ENCODE measurements at regions not wholly inside any gene's neighbourhood (a gene's known extent, or its start where the extent isn't known, plus 50 kb on each side); places are given as distances from the start of the nearest gene placed in this dataset.

DNA sequence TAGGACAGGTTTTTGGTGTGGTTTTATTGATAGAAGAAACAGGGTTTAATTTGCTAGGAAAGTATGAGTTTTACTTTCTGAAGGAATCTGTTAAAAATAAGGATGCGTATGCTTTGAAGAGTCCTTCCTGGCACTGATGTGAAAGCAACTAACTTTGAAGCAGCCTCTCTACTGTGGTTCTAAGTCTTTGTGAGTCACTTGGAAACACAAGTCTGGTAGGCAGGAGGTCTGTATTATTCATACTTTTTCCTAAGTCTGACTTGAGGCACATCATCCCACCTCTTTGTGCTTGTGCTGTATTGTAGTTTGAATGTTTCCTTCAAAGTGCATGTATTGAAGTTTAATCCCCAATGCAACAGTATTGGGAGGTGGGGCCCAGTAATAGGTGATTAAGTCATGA is 129.0 kb downstream of the TAF11L14 start:
- no peak for DNase-seq

DNA sequence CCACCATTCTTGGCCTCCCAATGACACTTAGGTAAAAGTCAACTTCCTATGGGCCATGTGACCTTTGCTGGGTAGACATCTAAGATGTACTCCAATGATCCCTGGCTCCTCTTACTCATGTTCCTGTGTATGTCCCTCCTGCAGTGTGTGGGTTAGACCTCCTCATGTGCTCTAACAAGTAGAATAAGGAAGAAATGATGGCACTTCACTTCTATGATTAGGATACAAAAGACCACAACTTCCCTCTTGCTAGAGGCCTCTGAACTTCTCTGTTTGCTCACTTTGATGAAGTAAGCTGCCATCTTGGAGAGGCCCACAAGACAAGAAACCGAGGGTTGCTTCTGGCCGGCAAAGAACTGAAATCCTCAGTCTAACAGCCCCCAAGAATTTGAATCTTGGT is 131.8 kb downstream of the TAF11L14 start:
- no peak for DNase-seq

DNA sequence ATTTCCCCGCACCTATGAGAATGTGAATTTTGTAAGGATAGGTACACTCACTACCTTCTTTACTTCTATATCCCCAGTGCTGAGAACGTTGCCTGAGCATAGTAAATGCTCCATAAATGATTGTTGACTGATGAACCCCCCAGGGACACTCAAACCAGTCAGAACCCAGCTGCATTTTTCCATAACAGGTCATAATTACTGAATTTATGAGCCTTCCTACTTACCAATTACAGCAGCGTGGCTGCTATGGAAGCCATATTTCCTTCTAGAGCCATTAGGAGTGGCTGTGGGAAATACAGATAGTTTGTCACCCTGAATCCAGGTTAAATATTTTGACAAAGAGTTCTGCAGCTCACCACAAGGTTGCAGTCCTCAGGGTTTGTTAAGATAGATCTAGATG is 135.0 kb downstream of the TAF11L14 start:
- DNase-seq, result no peak

DNA sequence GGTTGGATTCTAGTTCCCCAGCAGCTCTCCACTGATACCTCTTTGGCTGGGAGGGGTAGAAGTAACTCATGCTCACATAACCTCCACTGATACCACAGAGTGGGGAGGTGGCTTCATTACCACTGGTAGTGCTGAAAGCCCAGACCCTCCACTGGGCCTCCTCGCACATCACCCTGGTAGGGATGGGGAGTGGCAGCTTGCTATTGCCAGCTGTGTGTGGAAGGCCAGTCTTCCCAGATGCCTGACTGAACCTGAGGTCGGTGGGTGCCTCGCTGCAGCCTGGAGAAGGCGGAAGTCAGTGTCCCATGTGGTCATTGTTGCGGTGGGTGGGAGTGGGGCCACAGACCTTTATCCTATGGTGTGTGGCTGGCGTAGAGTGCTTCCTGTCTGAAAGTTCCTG is 138.0 kb downstream of the TAF11L14 start:
- DNase-seq, result no peak

- no peak for DNase-seq
Measured at GRCh38 chr5:17785774-17786173, 151.5 kb downstream of the TAF11L14 start.

DNA sequence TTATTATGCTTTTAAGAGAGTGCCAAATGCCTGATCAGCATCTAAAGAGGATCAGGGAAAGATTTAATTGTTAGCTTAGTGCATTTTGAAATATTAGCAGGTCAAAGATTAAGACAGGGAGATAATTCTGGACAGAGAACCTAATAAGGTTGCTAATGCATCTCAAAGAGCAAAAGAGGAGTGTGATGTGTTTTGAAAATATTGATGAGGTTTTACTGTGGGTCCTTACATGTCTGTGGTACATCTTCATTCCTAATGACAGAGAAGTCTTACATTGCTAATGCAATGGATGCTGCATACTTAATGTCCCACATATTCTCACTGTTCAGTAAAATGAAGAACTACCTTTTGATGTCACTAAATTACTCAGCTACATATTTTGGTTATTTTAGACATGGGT is 154.1 kb downstream of the TAF11L14 start:
- no peak for DNase-seq

DNA sequence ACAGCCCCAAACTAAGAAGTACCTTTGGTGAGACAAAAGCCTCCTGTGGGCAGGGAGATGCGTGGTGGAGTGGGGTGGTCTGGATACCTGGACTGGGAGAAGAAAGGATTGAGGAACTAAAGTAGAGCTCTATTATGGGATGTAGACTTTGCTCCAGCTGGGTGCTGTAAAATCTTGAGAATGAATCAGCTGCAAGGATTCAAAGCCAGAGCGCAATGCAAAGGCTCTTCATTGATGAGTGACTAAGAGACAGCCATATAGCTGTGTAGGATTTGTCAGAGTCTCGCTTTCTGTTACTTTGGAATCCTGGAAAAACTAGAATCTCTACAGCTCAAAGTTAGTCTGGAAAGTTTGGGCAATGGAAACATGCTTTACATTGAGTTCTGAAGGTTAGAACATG is 159.9 kb downstream of the TAF11L14 start:
- DNase-seq, result no peak

GRCh38 chr5:17794815-17795214 is 160.6 kb downstream of the TAF11L14 start:
- DNase-seq, result no peak

GRCh38 chr5:17796142-17796541 is 161.9 kb downstream of the TAF11L14 start:
- no peak for DNase-seq

GRCh38 chr5:17796757-17797396 is 162.6 kb downstream of the TAF11L14 start:
- no peak for DNase-seq

DNA sequence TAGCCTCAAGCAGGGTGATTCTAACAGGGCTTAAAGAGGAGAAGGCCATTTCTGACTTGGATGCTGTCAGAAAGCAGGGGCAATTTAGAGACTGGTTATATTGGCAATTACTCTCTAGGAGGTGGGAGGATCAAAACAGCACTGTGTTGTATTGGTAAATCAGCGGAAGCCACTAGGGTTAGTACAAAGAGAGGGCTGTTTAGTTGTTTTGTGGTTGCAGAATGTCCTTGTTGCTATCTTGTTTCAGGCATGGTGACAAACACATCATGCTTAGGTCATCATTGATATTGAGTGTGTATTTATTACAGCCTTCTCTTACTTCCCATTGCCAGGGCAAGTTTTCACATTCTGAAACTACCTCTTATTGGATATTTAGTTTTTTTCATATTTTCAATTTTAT is 165.3 kb downstream of the TAF11L14 start:
- no peak for DNase-seq

- no peak for DNase-seq
Measured at GRCh38 chr5:17801595-17801994, 167.3 kb downstream of the TAF11L14 start.

- DNase-seq, result no peak
Measured at GRCh38 chr5:17802256-17802655, 168.0 kb downstream of the TAF11L14 start.

- no peak for DNase-seq
Measured at GRCh38 chr5:17803971-17804370, 169.7 kb downstream of the TAF11L14 start.

GRCh38 chr5:17805227-17805825 is 171.1 kb downstream of the TAF11L14 start:
- DNase-seq, result no peak

DNA sequence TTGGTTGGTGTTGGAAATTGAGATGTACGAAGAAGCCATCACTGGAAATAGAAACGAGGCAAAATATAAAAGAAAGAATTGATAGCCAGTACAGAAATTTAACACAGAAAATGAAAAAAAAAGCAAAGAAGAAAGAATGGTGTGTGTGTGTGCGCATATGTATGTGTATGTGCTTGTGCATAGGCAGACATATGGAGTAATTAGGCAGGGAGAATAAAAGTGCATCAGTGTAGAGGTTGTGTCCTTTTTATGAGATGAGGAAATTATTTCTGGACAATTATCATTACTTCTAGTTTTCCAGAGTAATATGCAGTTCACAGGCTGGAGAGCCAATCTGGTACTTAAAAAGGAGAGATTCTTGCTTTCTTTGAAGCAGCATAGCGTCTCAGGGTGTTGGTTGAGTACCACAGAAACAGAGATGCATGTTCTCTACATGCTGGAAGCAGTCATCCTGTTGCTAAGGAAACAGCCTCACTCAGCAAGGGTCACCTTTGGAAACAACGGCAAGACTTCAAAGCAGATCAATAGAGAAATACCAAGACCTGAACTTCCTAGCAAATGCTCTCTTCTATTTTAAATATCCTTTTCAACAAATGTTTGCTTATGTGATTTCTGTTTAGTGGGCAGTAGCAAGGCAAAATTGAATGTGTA is 172.7 kb downstream of the TAF11L14 start:
- no peak for DNase-seq

DNA sequence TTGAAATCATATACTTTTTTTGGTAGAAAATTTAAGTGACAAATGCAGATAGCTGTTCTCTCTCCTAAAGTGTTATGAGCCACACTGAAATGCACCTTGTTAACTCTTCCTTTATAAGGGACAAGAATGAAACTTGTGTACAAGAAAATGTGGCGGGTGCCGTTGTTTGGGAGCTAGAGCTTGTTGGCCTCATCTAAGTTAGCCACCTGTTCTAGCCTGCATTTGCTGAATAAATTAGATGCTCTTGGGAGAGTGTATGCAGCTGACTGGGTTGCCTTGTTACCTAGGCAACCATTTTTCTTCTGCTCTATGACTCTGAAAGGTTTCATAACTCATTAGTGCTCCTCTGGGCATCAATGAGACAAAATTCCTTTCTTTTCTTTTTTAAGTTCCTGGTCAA is 174.3 kb downstream of the TAF11L14 start:
- no peak for DNase-seq

GRCh38 chr5:17810734-17811133 is 176.5 kb downstream of the TAF11L14 start:
- DNase-seq, result no peak

DNA sequence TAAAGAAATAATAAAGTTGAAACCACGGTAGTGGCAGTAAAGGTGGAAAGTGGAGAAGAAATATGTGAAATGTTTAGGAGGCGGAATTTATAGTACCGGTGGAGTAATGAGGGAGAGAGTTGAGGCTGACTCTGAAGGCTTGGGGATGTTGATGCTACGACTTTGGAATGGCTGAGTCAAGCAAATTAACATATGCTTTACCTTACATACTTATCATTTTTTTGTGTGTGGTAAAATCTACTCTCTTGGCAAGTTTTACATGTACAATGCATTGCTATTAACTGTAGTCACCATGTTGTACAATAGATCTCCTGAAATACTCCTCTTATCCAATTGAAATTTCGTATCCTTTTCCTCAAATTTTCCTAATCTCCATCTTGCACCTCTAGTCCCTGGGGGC is 179.0 kb downstream of the TAF11L14 start:
- no peak for DNase-seq

GRCh38 chr5:17816505-17816904 is 182.2 kb downstream of the TAF11L14 start:
- DNase-seq, result no peak

DNA sequence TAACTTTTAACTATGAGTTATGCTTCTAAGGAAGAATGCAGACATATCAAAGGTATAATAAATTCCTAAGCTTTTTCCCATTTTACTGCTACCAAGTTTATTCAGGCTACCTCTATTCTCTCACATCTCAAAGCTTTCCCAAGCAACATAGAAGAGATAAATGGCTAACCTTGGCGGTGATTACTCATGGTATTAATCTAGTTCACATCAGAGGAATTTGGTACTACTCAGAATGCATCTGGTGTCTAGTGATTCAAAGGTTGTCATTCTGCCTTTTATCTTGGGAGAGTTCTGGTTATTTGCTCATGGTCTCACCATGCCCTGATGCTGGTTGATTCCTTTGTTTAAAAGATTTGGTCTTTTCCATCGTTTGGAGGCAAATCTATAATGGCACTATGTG is 182.7 kb downstream of the TAF11L14 start:
- no peak for DNase-seq

DNA sequence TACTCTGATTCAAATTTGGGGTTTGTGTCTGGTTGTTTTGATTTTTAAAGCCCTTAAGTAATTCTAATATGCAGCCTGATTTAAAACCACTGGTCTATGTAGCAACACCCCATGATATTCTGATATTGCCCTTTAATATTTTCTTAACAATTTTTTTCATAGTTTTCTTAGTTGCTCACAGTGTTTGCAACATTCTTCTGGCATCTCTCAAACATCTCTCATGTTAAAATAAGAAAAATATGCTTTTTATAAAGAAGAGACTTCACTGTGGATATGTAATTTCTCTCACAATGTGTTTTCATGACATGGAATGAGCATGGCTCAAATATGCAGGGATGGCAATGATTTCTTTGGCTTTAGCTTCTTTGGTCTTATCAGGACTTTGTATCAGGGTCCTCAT is 183.7 kb downstream of the TAF11L14 start:
- no peak for DNase-seq

DNA sequence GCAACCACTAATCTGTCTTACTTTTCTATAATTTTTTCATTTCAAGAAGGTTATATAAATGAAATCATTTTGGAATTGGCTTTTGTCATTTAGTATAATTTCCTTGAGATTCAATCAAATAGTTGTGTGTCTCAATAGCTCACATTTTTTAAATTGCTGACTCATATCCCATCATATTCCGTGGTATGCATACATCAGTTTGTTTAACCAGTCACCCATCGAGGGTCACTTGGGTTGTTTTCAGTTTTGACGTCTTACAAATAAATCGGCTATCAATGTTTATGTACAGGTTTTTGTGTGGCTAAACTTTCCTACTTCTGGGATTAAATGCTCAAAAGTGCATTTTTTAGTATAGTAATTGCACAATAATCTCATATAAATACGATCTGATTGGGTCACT is 185.5 kb downstream of the TAF11L14 start:
- no peak for DNase-seq

DNA sequence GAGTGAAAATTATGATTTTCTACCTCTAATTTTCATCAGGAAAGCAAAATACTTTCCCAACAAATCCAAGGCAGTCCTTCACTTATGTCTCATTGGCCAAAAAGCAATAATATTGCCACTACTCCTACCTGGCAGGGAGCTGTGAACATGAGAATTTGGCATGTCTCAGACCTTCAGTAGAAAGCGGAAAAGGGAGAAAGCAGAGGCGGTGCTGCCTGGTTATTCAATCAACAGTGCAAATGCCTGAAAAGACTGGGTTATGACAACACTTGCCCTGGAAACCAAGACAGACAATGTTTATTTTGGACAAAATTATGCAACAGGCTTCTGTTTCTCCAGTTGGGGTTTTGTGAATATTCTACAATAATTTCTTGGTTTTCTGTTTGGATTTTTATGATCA is 194.4 kb downstream of the TAF11L14 start:
- DNase-seq, result no peak

GRCh38 chr5:17829456-17829855 is 195.2 kb downstream of the TAF11L14 start:
- DNase-seq, result no peak

Data from stimulated activated CD4-positive, alpha-beta T cell treated with anti-CD3 and anti-CD28 coated beads, Interleukin-4, amount 100 ng/mL, for 24 hours (primary cell).